Natural killer cell (primary cell): ENCODE measurements at regions not wholly inside any gene's neighbourhood (a gene's known extent, or its start where the extent isn't known, plus 50 kb on each side); places are given as distances from the start of the nearest gene placed in this dataset.

ENCODE experiments used
- ATAC-seq, 3 donors: fragments of 150-1000 bp in 2 of 3; fragments of 200-7000 bp in 1 of 3; cut with Tn5 transposase; 1 replicate in 1 of 3; 2 replicates in 2 of 3; pipeline ENCODE4 v1.10.0; 2021; ENCODE audit warnings: mild to moderate bottlenecking in 2 of 3, moderate library complexity in 2 of 3
- DNase-seq, 2 donors: peaks; one replicate each; pipeline versions ENCODE4 v3.0.0 to v3.0.0-alpha.2; 2013 to 2021; ENCODE audit warnings: mixed read lengths in 1 of 2
- H3K27ac ChIP-seq: one replicate; pipeline ENCODE4 v1.5.1; 2013; ENCODE audit warnings: mild to moderate bottlenecking, low read length
- H3K27me3 ChIP-seq: one replicate; pipeline ENCODE4 v1.6.1; 2013; ENCODE audit warnings: low read length; ENCODE audit not compliant: control insufficient read depth, insufficient read depth
- H3K36me3 ChIP-seq: one replicate; pipeline ENCODE4 v1.6.1; 2013; ENCODE audit warnings: low read length; ENCODE audit not compliant: control insufficient read depth, insufficient read depth
- H3K4me1 ChIP-seq: one replicate; pipeline ENCODE4 v1.6.1; 2013; ENCODE audit warnings: low read length; ENCODE audit not compliant: control insufficient read depth, insufficient read depth
- H3K4me3 ChIP-seq: one replicate; pipeline ENCODE4 v1.5.1; 2013; ENCODE audit warnings: low read length
- H3K9me3 ChIP-seq: one replicate; pipeline ENCODE4 v1.6.1; 2013; ENCODE audit warnings: low read length; ENCODE audit not compliant: control insufficient read depth, insufficient read depth
- H3K27ac Mint-ChIP-seq, 2 donors: one replicate each; pipeline ENCODE4 v1.8.0; 2022; ENCODE audit warnings: mild to moderate bottlenecking in 2 of 2, mixed read lengths in 2 of 2, moderate library complexity in 1 of 2
- H3K27me3 Mint-ChIP-seq, 2 donors: one replicate each; pipeline ENCODE4 v1.8.0; 2022; ENCODE audit warnings: low read depth in 2 of 2, mixed read lengths in 2 of 2
- H3K36me3 Mint-ChIP-seq: one replicate; pipeline ENCODE4 v1.8.0; 2022; ENCODE audit warnings: mixed read lengths
- H3K4me1 Mint-ChIP-seq, 2 donors: one replicate each; pipeline ENCODE4 v1.8.0; 2022; ENCODE audit warnings: mixed read lengths in 2 of 2
- H3K4me3 Mint-ChIP-seq: one replicate; pipeline ENCODE4 v1.8.0; 2022; ENCODE audit warnings: mild to moderate bottlenecking, moderate library complexity, mixed read lengths
- H3K9me3 Mint-ChIP-seq, 2 donors: one replicate each; pipeline ENCODE4 v1.8.0; 2022; ENCODE audit warnings: mixed read lengths in 2 of 2
- CTCF ChIP-seq: fragments of 200-600 bp; IDR thresholded peaks from one replicate; pipeline ENCODE4 v1.8.0; 2022; ENCODE audit warnings: antibody characterized with exemption
- WGBS: methylation state at CpG from one replicate; pipeline ENCODE4 v1.1.7; 2013; ENCODE audit warnings: missing lambda C conversion rate; ENCODE audit not compliant: insufficient coverage; 5-methylcytosine and 5-hydroxymethylcytosine counted together
- intact Hi-C: fragments of 100-400 bp; cut with micrococcal nuclease; formaldehyde crosslinking; loops from one replicate; pipeline ENCODE4 v1.14.2; 2022

- Mint-ChIP-seq H3K36me3 (no peaks in the 10 kb centered on the region), H3K27ac (no peak overlapping the region), H3K9me3 (no peaks in the 10 kb centered on the region), H3K27me3 (peaks cover 0 to 3% of the 10 kb centered on the region in 2 donors), H3K4me3 (no peak overlapping the region), H3K4me1 (no peaks in the 10 kb centered on the region)
- H3K27ac ChIP-seq = no peak overlapping the region
- no peak for TF ChIP-seq CTCF
- H3K4me1 ChIP-seq = no peaks in the 10 kb centered on the region
- no peaks in the 10 kb centered on the region for H3K9me3 ChIP-seq
- H3K4me3 ChIP-seq = no peak overlapping the region
- H3K36me3 ChIP-seq = no peaks in the 10 kb centered on the region
- DNase-seq = no peak
- intact Hi-C loops = no loop called here
- whole genome bisulfite sequencing = 69% methylated on average over 13 of the region's 13 CpGs
- no peak for ATAC-seq
- H3K27me3 ChIP-seq = no peaks in the 10 kb centered on the region
Measured at GRCh38 chr1:30321246-30321910, 402.0 kb downstream of the MATN1 start.

GRCh38 chr1:30320581-30320890, 402.8 kb downstream of the MATN1 start:
- H3K4me1 Mint-ChIP-seq = no peaks in the 10 kb centered on the region
- H3K4me1 ChIP-seq = no peaks in the 10 kb centered on the region
- H3K27ac ChIP-seq = no peak overlapping the region
- 68% methylated on average over 2 of the region's 2 CpGs for WGBS
- ATAC-seq = no peak
- no peak for TF ChIP-seq CTCF
- no peaks in the 10 kb centered on the region for H3K9me3 Mint-ChIP-seq
- no peaks in the 10 kb centered on the region for H3K27me3 ChIP-seq
- H3K27me3 Mint-ChIP-seq = peaks cover 0 to 3% of the 10 kb centered on the region in 2 donors
- H3K27ac Mint-ChIP-seq = no peak overlapping the region
- intact Hi-C loops = no loop called here
- no peak overlapping the region for H3K4me3 ChIP-seq
- no peak overlapping the region for H3K4me3 Mint-ChIP-seq
- H3K36me3 Mint-ChIP-seq = no peaks in the 10 kb centered on the region
- H3K9me3 ChIP-seq = no peaks in the 10 kb centered on the region
- no peaks in the 10 kb centered on the region for H3K36me3 ChIP-seq
- peak in 1 of 2 donors; percentile 6 for DNase-seq

GRCh38 chr1:30319765-30320580, 403.4 kb downstream of the MATN1 start:
- ATAC-seq = no peak
- H3K4me1 ChIP-seq = no peaks in the 10 kb centered on the region
- no peak overlapping the region for H3K27ac Mint-ChIP-seq

More at GRCh38 chr1:30319765-30320580, 403.4 kb downstream of the MATN1 start:
- Mint-ChIP-seq H3K36me3 (no peaks in the 10 kb centered on the region), H3K9me3 (no peaks in the 10 kb centered on the region), H3K4me3 (no peak overlapping the region), H3K4me1 (no peaks in the 10 kb centered on the region), H3K27me3 (peaks cover under 1 to 3% of the 10 kb centered on the region in 2 donors)
- Histone ChIP-seq H3K27ac (no peak overlapping the region), H3K4me3 (no peak overlapping the region), H3K9me3 (no peaks in the 10 kb centered on the region), H3K27me3 (no peaks in the 10 kb centered on the region), H3K36me3 (no peaks in the 10 kb centered on the region)
- TF ChIP-seq CTCF = no peak
- DNase-seq = peak in 1 of 2 donors; percentile 4
- 73% methylated on average over 10 of the region's 11 CpGs for WGBS
- intact Hi-C loops = no loop called here
